WERI-Rb-1 (cell line): ENCODE measurements at regions not wholly inside any gene's neighbourhood (a gene's known extent, or its start where the extent isn't known, plus 50 kb on each side); places are given as distances from the start of the nearest gene placed in this dataset.

Source experiments
- DNase-seq: peaks from one replicate; pipeline ENCODE4 v3.0.0-alpha.2; 2020
- H3K27ac ChIP-seq: fragments of 250-450 bp; sonication (Bioruptor Pico); 2 replicates; pipeline ENCODE4 v1.5.1; 2020; ENCODE audit warnings: mild to moderate bottlenecking, moderate library complexity
- H3K27me3 ChIP-seq: fragments of 250-450 bp; sonication (Bioruptor Pico); 2 replicates; pipeline ENCODE4 v1.5.1; 2021; ENCODE audit warnings: mild to moderate bottlenecking, low read depth, moderate library complexity; ENCODE audit not compliant: insufficient read depth, severe bottlenecking
- H3K36me3 ChIP-seq: fragments of 250-450 bp; sonication (Bioruptor Pico); 2 replicates; pipeline ENCODE4 v1.5.1; 2020; ENCODE audit warnings: mild to moderate bottlenecking, moderate library complexity
- H3K4me3 ChIP-seq: 2 replicates; pipeline ENCODE4 v1.5.1; 2011; ENCODE audit warnings: low read depth, mild to moderate bottlenecking, control low read depth, low read length
- H3K9me3 ChIP-seq: fragments of 250-450 bp; sonication (Bioruptor Pico); 2 replicates; pipeline ENCODE4 v1.5.1; 2021; ENCODE audit warnings: mild to moderate bottlenecking, moderate library complexity; ENCODE audit not compliant: severe bottlenecking
- CTCF ChIP-seq: IDR thresholded peaks from 2 replicates; pipeline ENCODE4 v1.5.1; 2011; ENCODE audit warnings: low read depth, mild to moderate bottlenecking, control low read depth, inconsistent platforms, low read length

GRCh38 chr3:165355316-165355715, 159.1 kb upstream of the SLITRK3 start:
- DNase-seq, result no peak
- no peaks in the 10 kb centered on the region for H3K9me3 ChIP-seq
- no peaks in the 10 kb centered on the region for H3K36me3 ChIP-seq
- H3K27ac ChIP-seq, result no peak overlapping the region
- H3K4me3 ChIP-seq, result no peak overlapping the region
- no peak for TF ChIP-seq CTCF
- H3K27me3 ChIP-seq, result no peaks in the 10 kb centered on the region

- H3K36me3 ChIP-seq, result no peaks in the 10 kb centered on the region
- H3K27ac ChIP-seq, result no peak overlapping the region
- no peak overlapping the region for H3K4me3 ChIP-seq
- H3K9me3 ChIP-seq, result no peaks in the 10 kb centered on the region
- no peak for DNase-seq
- TF ChIP-seq CTCF, result no peak
- no peaks in the 10 kb centered on the region for H3K27me3 ChIP-seq
Measured at GRCh38 chr3:165347526-165347925, 151.3 kb upstream of the SLITRK3 start.

GRCh38 chr3:165346503-165346902, 150.3 kb upstream of the SLITRK3 start:
- TF ChIP-seq CTCF, result no peak
- no peak for DNase-seq
- H3K9me3 ChIP-seq, result no peaks in the 10 kb centered on the region

GRCh38 chr3:165343185-165343584, 147.0 kb upstream of the SLITRK3 start:
- no peak overlapping the region for H3K4me3 ChIP-seq
- H3K36me3 ChIP-seq, result no peaks in the 10 kb centered on the region
- TF ChIP-seq CTCF, result no peak
- no peaks in the 10 kb centered on the region for H3K9me3 ChIP-seq
- no peak overlapping the region for H3K27ac ChIP-seq
- H3K27me3 ChIP-seq, result no peaks in the 10 kb centered on the region
- no peak for DNase-seq

More at GRCh38 chr3:165346503-165346902, 150.3 kb upstream of the SLITRK3 start:
- Histone ChIP-seq H3K27me3 (no peaks in the 10 kb centered on the region), H3K27ac (no peak overlapping the region), H3K36me3 (no peaks in the 10 kb centered on the region), H3K4me3 (no peak overlapping the region)

GRCh38 chr3:165339753-165340152, 143.6 kb upstream of the SLITRK3 start:
- Histone ChIP-seq H3K4me3 (no peak overlapping the region), H3K9me3 (no peaks in the 10 kb centered on the region), H3K36me3 (no peaks in the 10 kb centered on the region), H3K27ac (no peak overlapping the region), H3K27me3 (no peaks in the 10 kb centered on the region)
- peak; percentile 15 for DNase-seq
- 0 out of 2 replicates have a peak, but pooled peaks have one; percentile 20 for TF ChIP-seq CTCF

- H3K9me3 ChIP-seq, result no peaks in the 10 kb centered on the region
- no peaks in the 10 kb centered on the region for H3K27me3 ChIP-seq
- H3K27ac ChIP-seq, result no peak overlapping the region
- no peaks in the 10 kb centered on the region for H3K36me3 ChIP-seq
- TF ChIP-seq CTCF, result no peak
- DNase-seq, result no peak
- H3K4me3 ChIP-seq, result no peak overlapping the region
Measured at GRCh38 chr3:165336786-165337185, 140.6 kb upstream of the SLITRK3 start.
